NCI-H2196 treated with DMSO at 0.1 percent for 48 hours (cell line): ENCODE measurements at regions not wholly inside any gene's neighbourhood (a gene's known extent, or its start where the extent isn't known, plus 50 kb on each side); places are given as distances from the start of the nearest gene placed in this dataset.

ENCODE experiments used
- DNase-seq: peaks from one replicate; lab custom pipeline; 2025; ENCODE audit not compliant: unreplicated experiment; lab: John Stamatoyannopoulos, UW

GRCh38 chr2:60172801-60173200 lies 380.7 kb downstream of the BCL11A start:
- DNase-seq, result no peak

- no peak for DNase-seq
Observed at GRCh38 chr2:60170272-60170671, 383.2 kb downstream of the BCL11A start.

GRCh38 chr2:60168247-60168646 lies 385.2 kb downstream of the BCL11A start:
- no peak for DNase-seq

GRCh38 chr2:60167089-60167488 lies 386.4 kb downstream of the BCL11A start:
- no peak for DNase-seq

GRCh38 chr2:60163691-60164090 lies 389.8 kb downstream of the BCL11A start:
- no peak for DNase-seq

GRCh38 chr2:60159519-60159918 lies 393.9 kb downstream of the BCL11A start:
- no peak for DNase-seq

- DNase-seq, result no peak
Observed at GRCh38 chr2:60158262-60158661, 395.2 kb downstream of the BCL11A start.

- DNase-seq, result no peak
Observed at GRCh38 chr2:60157283-60157682, 396.2 kb downstream of the BCL11A start.

GRCh38 chr2:60154142-60154541 lies 399.3 kb downstream of the BCL11A start:
- no peak for DNase-seq

GRCh38 chr2:60152226-60152833 lies 401.1 kb downstream of the BCL11A start:
- no peak for DNase-seq

GRCh38 chr2:60149176-60149575 lies 404.3 kb downstream of the BCL11A start:
- DNase-seq, result no peak

GRCh38 chr2:60148716-60149115 lies 404.7 kb downstream of the BCL11A start:
- no peak for DNase-seq

- DNase-seq, result no peak
Observed at GRCh38 chr2:60140185-60140584, 413.3 kb downstream of the BCL11A start.

GRCh38 chr2:60136913-60137312 lies 416.5 kb downstream of the BCL11A start:
- no peak for DNase-seq

GRCh38 chr2:60127191-60127590 lies 426.3 kb downstream of the BCL11A start:
- DNase-seq, result no peak

GRCh38 chr2:60125611-60126426 lies 427.6 kb downstream of the BCL11A start:
- DNase-seq, result no peak

GRCh38 chr2:60119778-60120177 lies 433.7 kb downstream of the BCL11A start:
- DNase-seq, result no peak

- no peak for DNase-seq
Observed at GRCh38 chr2:60118917-60119316, 434.5 kb downstream of the BCL11A start.

GRCh38 chr2:60118061-60118460 lies 435.4 kb downstream of the BCL11A start:
- no peak for DNase-seq

GRCh38 chr2:60116161-60116875 lies 437.1 kb downstream of the BCL11A start:
- no peak for DNase-seq

- no peak for DNase-seq
Observed at GRCh38 chr2:60109744-60110143, 443.7 kb downstream of the BCL11A start.
